Umbilical cord (tissue), 1 donor: ENCODE measurements at regions not wholly inside any gene's neighbourhood (a gene's known extent, or its start where the extent isn't known, plus 50 kb on each side); places are given as distances from the start of the nearest gene placed in this dataset.
A peak's percentile ranks its signal among the peaks of the same experiment; 100 is the strongest.

ENCODE experiments used
- DNase-seq: peaks from one replicate; pipeline ENCODE4 v3.0.0-alpha.2; 2015; ENCODE audit warnings: low spot score

- DNase-seq, result no peak
Observed at GRCh38 chr14:85293612-85294234, 236.2 kb upstream of the FLRT2 start.

- DNase-seq, result no peak
Observed at GRCh38 chr14:85295318-85295717, 234.6 kb upstream of the FLRT2 start.

GRCh38 chr14:85296456-85297210 lies 233.3 kb upstream of the FLRT2 start:
- DNase-seq, result peak; percentile 83

- no peak for DNase-seq
Observed at GRCh38 chr14:85300107-85300506, 229.8 kb upstream of the FLRT2 start.

GRCh38 chr14:85301506-85301905 lies 228.4 kb upstream of the FLRT2 start:
- no peak for DNase-seq

GRCh38 chr14:85306024-85306423 lies 223.9 kb upstream of the FLRT2 start:
- DNase-seq, result no peak

GRCh38 chr14:85308531-85309300 lies 221.2 kb upstream of the FLRT2 start:
- DNase-seq, result peak; percentile 44

GRCh38 chr14:85310491-85311272 lies 219.3 kb upstream of the FLRT2 start:
- DNase-seq, result no peak

- DNase-seq, result peak; percentile 78
Observed at GRCh38 chr14:85313560-85314207, 216.3 kb upstream of the FLRT2 start.

- DNase-seq, result no peak
Observed at GRCh38 chr14:85315290-85315689, 214.7 kb upstream of the FLRT2 start.

- no peak for DNase-seq
Observed at GRCh38 chr14:85315733-85316290, 214.1 kb upstream of the FLRT2 start.

GRCh38 chr14:85316701-85317410 lies 213.1 kb upstream of the FLRT2 start:
- DNase-seq, result peak; percentile 82

- DNase-seq, result no peak
Observed at GRCh38 chr14:85317491-85318021, 212.4 kb upstream of the FLRT2 start.

- DNase-seq, result no peak
Observed at GRCh38 chr14:85319101-85319500, 210.8 kb upstream of the FLRT2 start.

- DNase-seq, result no peak
Observed at GRCh38 chr14:85319998-85320630, 209.8 kb upstream of the FLRT2 start.

GRCh38 chr14:85325134-85326017 lies 204.6 kb upstream of the FLRT2 start:
- DNase-seq, result no peak

- DNase-seq, result no peak
Observed at GRCh38 chr14:85332401-85332800, 197.5 kb upstream of the FLRT2 start.

GRCh38 chr14:85333313-85333712 lies 196.6 kb upstream of the FLRT2 start:
- DNase-seq, result no peak
